Gastrocnemius medialis (tissue), 4 donors: ENCODE measurements at regions not wholly inside any gene's neighbourhood (a gene's known extent, or its start where the extent isn't known, plus 50 kb on each side); places are given as distances from the start of the nearest gene placed in this dataset.

Source experiments
- CTCF ChIP-seq, 5 experiments: fragments of 450-650 bp in 3 of 5; fragments of 200-600 bp in 2 of 5; sonication (generic) in 2 of 5; IDR thresholded peaks in 4 of 5; conservative IDR thresholded peaks in 1 of 5; 1 replicate in 4 of 5; 2 replicates in 1 of 5; pipeline ENCODE4 v1.5.1; 2016 to 2019; ENCODE audit warnings: antibody characterized with exemption in 5 of 5, mild to moderate bottlenecking in 3 of 5, moderate library complexity in 3 of 5
- POLR2A ChIP-seq, 2 donors: fragments of 450-650 bp; IDR thresholded peaks; one replicate each; pipeline ENCODE4 v1.6.1; 2017; ENCODE audit warnings: antibody characterized with exemption in 2 of 2, mild to moderate bottlenecking in 2 of 2, moderate library complexity in 2 of 2

- TF ChIP-seq POLR2A (IDR thresholded peaks at IDR 0.05) (no peak), CTCF (IDR thresholded peaks at IDR 0.05 in 4 of 5, conservative IDR thresholded peaks at IDR 0.05 in 1 of 5) (no peak)
Measured at GRCh38 chr2:17363846-17364245, 154.4 kb downstream of the RAD51AP2 start.
